HG03175 (cell line): ENCODE measurements at regions not wholly inside any gene's neighbourhood (a gene's known extent, or its start where the extent isn't known, plus 50 kb on each side); places are given as distances from the start of the nearest gene placed in this dataset.
"Not testable (repeated sequence)": the region's sequence is repeated elsewhere in the genome, so short reads cannot be mapped to it uniquely, and the experiment has no call there.

Experiments used
- ATAC-seq: cut with Tn5 transposase; IDR thresholded peaks from one replicate; pipeline ENCODE4 v1.9.1; 2021; ENCODE audit warnings: mild to moderate bottlenecking, moderate library complexity; ENCODE audit not compliant: unreplicated experiment

GRCh38 chr4:167802463-167803212 is 289.7 kb upstream of the ANXA10 start:
- ATAC-seq = no peak

GRCh38 chr4:167811958-167812357 is 280.4 kb upstream of the ANXA10 start:
- ATAC-seq = no peak

DNA sequence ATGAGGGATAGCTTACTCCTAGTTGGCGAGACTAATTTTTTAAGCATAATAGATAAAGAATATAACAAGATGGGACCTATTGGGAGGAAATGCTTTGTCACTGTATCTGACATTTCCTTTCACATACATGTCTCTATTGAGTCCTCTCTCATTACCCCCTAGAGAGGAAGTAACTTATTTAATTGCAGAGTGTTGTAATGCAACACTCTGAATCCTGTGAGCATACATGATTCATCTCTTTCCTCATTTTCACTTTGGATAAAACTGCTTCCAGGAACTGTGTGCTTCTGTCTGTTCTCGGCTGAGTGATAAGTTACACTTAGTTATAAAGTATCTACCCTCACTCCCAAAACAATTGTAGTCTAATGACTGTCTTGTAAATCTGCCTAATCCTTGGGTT is 266.1 kb upstream of the ANXA10 start:
- ATAC-seq = no peak

GRCh38 chr4:167831855-167832254 is 260.5 kb upstream of the ANXA10 start:
- no peak for ATAC-seq

- no peak for ATAC-seq
Measured at GRCh38 chr4:167838686-167839085, 253.7 kb upstream of the ANXA10 start.

- ATAC-seq = no peak
Measured at GRCh38 chr4:167842487-167842886, 249.8 kb upstream of the ANXA10 start.

DNA sequence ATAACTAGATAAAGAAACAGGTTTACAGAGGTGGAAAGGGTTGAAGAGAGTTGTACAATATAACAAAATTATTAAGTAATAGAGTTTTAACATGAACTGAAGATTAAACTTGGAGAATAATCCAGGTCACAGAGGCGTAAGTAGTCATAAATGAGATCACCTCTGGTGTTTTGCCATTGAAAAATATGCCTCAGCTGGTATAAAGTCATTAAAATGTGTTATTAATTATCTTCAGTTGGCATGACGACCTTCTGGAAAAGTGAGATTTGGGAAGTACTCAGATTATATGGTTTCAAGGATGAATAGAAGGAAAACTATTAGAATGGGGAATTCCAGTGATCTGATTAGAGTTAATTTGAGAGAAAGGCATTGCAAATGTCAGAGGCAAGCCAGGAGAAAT is 237.5 kb upstream of the ANXA10 start:
- ATAC-seq = no peak

GRCh38 chr4:167858127-167858526 is 234.2 kb upstream of the ANXA10 start:
- ATAC-seq = not testable (repeated sequence)

DNA sequence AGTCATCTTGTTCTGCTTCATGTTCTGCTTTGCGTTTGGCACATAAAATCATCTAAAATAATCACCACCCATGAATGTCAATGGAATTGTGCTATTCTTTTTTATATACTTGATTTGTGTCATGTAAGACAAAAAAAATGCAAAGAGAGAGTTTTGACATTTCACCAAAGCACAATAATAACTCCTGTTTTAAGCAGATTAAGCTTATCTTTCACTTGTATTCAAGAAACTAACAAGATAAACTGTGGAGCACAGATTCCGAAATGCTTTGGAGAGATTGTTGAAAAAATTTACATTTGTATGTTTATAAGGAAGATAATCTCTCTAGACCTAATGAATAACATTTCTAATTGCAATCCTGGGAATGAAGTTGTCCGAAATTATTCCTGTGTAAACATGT is 225.1 kb upstream of the ANXA10 start:
- no peak for ATAC-seq

- no peak for ATAC-seq
Measured at GRCh38 chr4:167868163-167868562, 224.2 kb upstream of the ANXA10 start.

GRCh38 chr4:167873496-167873895 is 218.8 kb upstream of the ANXA10 start:
- no peak for ATAC-seq

DNA sequence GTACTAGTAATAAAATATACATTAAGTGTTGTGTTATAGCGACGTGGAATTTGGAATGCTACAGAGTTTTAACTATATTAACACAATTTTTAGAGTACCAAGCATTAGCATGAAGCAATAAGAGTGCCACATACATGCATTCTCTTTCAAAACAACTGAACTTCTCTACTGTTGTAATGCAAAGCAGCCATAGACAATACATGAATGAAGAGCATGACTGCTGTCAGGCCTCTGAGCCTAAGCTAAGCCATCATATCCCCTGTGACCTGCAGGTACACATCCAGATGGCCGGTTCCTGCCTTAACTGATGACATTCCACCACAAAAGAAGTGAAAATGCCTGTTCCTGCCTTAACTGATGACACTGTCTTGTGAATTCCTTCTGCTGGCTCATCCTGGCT is 216.2 kb upstream of the ANXA10 start:
- ATAC-seq = not testable (repeated sequence)

DNA sequence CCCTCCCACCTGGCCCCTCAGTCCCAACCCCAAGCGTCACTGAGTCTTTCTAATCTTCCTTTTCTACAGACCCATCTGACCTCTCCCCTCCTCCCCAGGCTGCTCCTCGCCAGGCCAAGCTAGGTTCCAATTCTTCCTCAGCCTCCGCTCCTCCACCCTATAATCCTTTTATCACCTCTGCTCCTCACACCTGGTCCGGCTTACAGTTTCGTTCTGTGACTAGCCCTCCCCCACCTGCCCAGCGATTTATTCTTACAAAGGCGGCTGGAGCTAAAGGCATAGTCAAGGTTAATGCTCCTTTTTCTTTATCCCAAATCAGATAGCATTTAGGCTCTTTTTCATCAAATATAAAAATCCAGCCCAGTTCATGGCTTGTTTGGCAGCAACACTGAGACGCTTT is 214.5 kb upstream of the ANXA10 start:
- not testable (repeated sequence) for ATAC-seq

- ATAC-seq = no peak
Measured at GRCh38 chr4:167883266-167883665, 209.1 kb upstream of the ANXA10 start.

- no peak for ATAC-seq
Measured at GRCh38 chr4:167885071-167885470, 207.3 kb upstream of the ANXA10 start.

GRCh38 chr4:167885872-167886271 is 206.5 kb upstream of the ANXA10 start:
- no peak for ATAC-seq

DNA sequence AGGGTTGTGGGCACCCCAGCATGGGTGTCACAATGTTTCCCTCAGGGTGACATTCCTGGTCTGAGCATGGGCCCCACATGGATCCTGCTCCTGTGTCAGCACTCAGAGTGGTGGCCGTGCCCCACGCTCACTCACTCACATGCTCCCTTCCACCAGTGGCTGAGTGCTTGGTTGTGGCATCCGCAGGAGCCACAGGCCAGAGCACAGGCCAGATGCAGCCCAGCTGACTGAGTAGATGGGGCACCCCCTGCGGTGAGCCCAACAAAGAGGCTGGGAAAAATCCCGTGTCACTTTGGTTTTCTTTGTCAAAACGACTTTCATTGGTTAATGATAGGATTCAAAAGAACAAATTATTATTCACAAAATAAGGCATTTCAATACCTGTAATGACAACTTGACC is 204.6 kb upstream of the ANXA10 start:
- ATAC-seq = no peak

GRCh38 chr4:167890226-167890625 is 202.1 kb upstream of the ANXA10 start:
- no peak for ATAC-seq

- no peak for ATAC-seq
Measured at GRCh38 chr4:167893531-167893930, 198.8 kb upstream of the ANXA10 start.

DNA sequence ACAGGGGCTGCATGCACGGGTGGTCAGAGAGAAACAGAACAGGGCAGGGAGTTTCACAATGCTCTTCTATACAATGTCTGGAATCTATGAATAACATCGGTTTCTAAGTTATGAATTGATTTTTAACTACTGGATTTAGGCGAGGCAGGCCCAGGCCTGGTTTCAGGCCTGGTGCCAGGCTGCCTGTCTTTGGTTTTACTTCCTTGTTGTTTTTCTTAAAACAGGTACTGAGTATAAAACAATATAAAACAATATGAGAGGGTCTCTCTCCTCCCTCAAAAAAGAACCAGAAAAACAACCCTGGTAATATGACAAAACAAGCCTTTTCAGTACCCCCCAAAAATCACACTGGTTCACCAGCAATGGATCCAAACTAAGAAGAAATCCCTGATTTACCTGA is 196.1 kb upstream of the ANXA10 start:
- not testable (repeated sequence) for ATAC-seq

DNA sequence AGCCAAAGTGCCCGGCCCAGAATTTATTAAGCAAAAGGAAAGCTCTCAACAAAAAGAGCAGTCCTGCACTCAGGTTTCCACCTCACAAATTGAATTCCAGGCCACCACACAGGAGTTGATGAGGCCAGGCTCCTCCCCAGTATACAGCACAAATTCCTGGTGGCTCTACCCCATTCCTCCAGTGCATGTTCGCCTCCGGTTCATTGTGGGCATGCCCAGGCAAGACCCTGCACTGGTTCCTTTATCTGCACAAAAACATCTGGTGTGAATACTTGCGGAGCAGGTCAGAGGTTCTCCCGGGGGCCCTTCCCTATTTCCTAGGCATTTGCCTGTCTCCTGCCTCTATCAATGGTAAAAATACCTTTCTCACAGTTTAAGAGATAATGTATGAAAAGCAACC is 195.2 kb upstream of the ANXA10 start:
- ATAC-seq = no peak

- ATAC-seq = no peak
Measured at GRCh38 chr4:167903291-167903721, 189.0 kb upstream of the ANXA10 start.

GRCh38 chr4:167906851-167907250 is 185.5 kb upstream of the ANXA10 start:
- no peak for ATAC-seq
